Peyer's patch (tissue), 4 donors: ENCODE measurements at regions not wholly inside any gene's neighbourhood (a gene's known extent, or its start where the extent isn't known, plus 50 kb on each side); places are given as distances from the start of the nearest gene placed in this dataset.

Experiments used
- DNase-seq, 3 donors: peaks; one replicate each; pipeline ENCODE4 v3.0.0-alpha.2; 2017 to 2019
- H3K27ac ChIP-seq, 4 donors: fragments of 200-600 bp; sonication (generic); one replicate each; pipeline ENCODE4 v1.5.1; 2016 to 2019
- H3K27me3 ChIP-seq, 2 donors: fragments of 200-600 bp; sonication (generic); one replicate each; pipeline ENCODE4 v1.5.1; 2019
- H3K36me3 ChIP-seq, 3 donors: fragments of 200-600 bp; sonication (generic); one replicate each; pipeline ENCODE4 v1.5.1; 2016 to 2019
- H3K4me1 ChIP-seq, 4 donors: fragments of 200-600 bp; sonication (generic); one replicate each; pipeline ENCODE4 v1.5.1; 2016 to 2019
- H3K4me3 ChIP-seq, 4 donors: fragments of 200-600 bp; sonication (generic); 1 replicate in 3 of 4; 2 replicates in 1 of 4; pipeline ENCODE4 v1.5.1; 2016 to 2019; ENCODE audit warnings: mild to moderate bottlenecking in 1 of 4
- H3K9me3 ChIP-seq, 4 donors: fragments of 200-600 bp; sonication (generic); one replicate each; pipeline ENCODE4 v1.5.1; 2016 to 2019; ENCODE audit warnings: mild to moderate bottlenecking in 1 of 4
- POLR2A ChIP-seq, 2 donors: fragments of 450-650 bp; IDR thresholded peaks; one replicate each; pipeline ENCODE4 v1.5.1; 2017; ENCODE audit warnings: antibody characterized with exemption in 2 of 2, mild to moderate bottlenecking in 2 of 2, moderate library complexity in 2 of 2
- TF ChIP-seq, protein P1 (sequence below), 6 experiments: fragments of 450-650 bp in 4 of 6; fragments of 200-600 bp in 2 of 6; sonication (generic) in 1 of 6; IDR thresholded peaks; one replicate each; pipeline ENCODE4 v1.5.1; 2017 to 2019; ENCODE audit warnings: antibody characterized with exemption in 6 of 6, mild to moderate bottlenecking in 3 of 6, moderate library complexity in 1 of 6

DNA sequence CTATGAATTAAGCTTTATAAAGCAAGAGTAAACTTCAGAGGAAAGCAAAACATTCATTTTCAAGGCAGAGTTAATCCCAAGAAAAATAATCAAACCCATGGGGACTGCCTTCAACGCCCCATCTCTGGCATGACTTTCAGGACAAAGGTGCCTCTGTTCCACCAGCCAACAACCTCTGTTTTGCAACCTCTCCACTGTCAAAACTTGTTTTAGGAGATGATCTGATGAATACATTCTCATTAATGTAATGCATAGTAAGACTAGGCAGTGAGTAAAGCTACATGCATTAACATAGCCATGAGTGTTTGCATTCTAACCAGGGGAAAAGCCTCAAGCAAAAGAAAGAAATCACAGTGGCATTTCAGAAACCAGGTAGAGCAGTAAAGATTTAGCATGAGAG is 357.0 kb downstream of the FBXO15 start:
- Histone ChIP-seq H3K4me3 (no peak overlapping the region), H3K36me3 (no peaks in the 10 kb centered on the region), H3K27ac (no peak overlapping the region), H3K27me3 (no peaks in the 10 kb centered on the region), H3K9me3 (no peaks in the 10 kb centered on the region), H3K4me1 (no peaks in the 10 kb centered on the region)
- TF ChIP-seq, protein P1, sequence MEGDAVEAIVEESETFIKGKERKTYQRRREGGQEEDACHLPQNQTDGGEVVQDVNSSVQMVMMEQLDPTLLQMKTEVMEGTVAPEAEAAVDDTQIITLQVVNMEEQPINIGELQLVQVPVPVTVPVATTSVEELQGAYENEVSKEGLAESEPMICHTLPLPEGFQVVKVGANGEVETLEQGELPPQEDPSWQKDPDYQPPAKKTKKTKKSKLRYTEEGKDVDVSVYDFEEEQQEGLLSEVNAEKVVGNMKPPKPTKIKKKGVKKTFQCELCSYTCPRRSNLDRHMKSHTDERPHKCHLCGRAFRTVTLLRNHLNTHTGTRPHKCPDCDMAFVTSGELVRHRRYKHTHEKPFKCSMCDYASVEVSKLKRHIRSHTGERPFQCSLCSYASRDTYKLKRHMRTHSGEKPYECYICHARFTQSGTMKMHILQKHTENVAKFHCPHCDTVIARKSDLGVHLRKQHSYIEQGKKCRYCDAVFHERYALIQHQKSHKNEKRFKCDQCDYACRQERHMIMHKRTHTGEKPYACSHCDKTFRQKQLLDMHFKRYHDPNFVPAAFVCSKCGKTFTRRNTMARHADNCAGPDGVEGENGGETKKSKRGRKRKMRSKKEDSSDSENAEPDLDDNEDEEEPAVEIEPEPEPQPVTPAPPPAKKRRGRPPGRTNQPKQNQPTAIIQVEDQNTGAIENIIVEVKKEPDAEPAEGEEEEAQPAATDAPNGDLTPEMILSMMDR (IDR thresholded peaks at IDR 0.05): no peak
- TF ChIP-seq POLR2A (IDR thresholded peaks at IDR 0.05): no peak
- DNase-seq: no peak

DNA sequence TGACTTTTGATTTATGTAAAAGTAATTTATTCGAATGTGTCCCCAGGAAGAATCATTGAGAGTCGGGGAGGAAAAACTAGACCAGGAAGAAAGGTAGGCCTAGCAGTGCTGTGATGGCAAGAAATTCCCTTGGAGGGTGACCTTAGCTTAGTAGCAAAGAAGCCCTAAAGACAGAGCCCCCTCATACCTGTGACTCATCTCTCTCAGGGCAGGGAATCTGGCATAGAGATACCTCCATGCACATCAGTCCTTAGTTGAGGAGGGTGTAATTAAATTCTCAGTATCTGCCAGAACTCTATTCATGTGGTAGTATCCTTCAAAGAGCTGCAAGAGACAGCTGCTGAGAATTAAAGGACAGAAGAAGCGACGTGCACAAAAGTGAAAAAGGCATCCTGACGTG is 360.3 kb downstream of the FBXO15 start:
- Histone ChIP-seq H3K27ac (no peak overlapping the region), H3K27me3 (no peaks in the 10 kb centered on the region), H3K4me3 (no peak overlapping the region), H3K36me3 (no peaks in the 10 kb centered on the region), H3K9me3 (no peaks in the 10 kb centered on the region), H3K4me1 (no peaks in the 10 kb centered on the region)
- TF ChIP-seq, protein P1 (IDR thresholded peaks at IDR 0.05): no peak
- no peak for TF ChIP-seq POLR2A (IDR thresholded peaks at IDR 0.05)
- no peak for DNase-seq

DNA sequence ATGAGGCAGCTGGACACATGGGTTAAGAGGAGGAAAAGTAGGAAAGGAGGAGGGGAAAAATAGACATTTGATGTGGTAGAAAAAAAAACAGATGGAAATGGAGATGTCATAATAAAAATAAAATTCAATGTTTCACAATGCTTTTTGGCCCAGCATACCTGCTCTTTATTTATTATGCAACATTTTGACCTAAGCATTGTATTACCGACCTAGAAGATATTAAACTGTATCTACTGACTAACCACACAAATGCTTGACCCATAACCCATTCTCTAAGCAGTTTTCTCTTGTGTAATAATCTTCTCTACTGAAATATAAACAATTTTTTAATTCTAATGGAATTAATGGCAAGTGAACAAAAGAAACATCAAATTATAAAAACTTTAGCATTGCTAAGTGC is 362.3 kb downstream of the FBXO15 start:
- TF ChIP-seq POLR2A (IDR thresholded peaks at IDR 0.05): no peak
- TF ChIP-seq, protein P1 (IDR thresholded peaks at IDR 0.05): no peak
- Histone ChIP-seq H3K36me3 (no peaks in the 10 kb centered on the region), H3K27me3 (no peaks in the 10 kb centered on the region), H3K4me1 (no peaks in the 10 kb centered on the region), H3K27ac (no peak overlapping the region), H3K9me3 (no peaks in the 10 kb centered on the region), H3K4me3 (no peak overlapping the region)
- no peak for DNase-seq

DNA sequence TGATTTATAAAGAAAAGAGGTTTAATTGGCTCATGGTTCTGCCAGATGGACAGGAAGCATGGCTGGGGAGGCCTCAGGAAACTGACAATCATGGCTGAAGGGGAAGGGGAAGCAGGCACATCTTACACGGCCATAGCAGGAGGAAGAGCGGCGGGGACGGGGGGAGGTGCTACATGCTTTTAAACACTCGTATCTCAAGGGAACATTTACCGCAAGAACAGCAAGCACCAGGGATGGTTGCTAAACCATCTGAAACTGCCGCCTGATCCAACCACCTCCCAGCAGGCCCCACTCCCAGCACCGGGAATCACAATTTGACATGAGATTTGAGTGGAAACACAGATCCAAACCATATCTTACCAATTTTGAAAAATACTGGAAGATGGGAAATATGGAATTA is 362.8 kb downstream of the FBXO15 start:
- Histone ChIP-seq H3K4me1 (no peaks in the 10 kb centered on the region), H3K27ac (no peak overlapping the region), H3K4me3 (no peak overlapping the region), H3K27me3 (no peaks in the 10 kb centered on the region), H3K36me3 (no peaks in the 10 kb centered on the region), H3K9me3 (no peaks in the 10 kb centered on the region)
- no peak for TF ChIP-seq POLR2A (IDR thresholded peaks at IDR 0.05)
- TF ChIP-seq, protein P1 (IDR thresholded peaks at IDR 0.05): no peak
- no peak for DNase-seq

DNA sequence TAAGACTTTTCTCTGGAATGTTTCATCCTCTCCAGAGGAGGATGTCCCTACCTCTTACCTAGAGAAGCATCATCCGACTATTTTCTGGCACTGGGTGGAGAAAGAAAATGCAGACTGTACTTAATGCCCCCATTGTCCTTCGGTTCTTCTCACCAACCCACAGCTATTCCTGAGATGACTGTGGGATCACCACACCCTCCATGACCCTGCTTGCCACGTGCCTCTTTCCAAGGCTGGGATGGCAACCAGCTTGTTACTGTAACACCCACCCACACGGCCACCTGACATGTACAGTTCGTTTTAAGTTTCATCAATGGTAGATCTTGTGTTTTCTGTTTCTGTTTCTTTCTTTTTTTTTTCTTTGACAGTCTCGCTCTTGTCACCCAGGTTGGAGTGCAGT is 365.2 kb downstream of the FBXO15 start:
- DNase-seq: no peak
- Histone ChIP-seq H3K9me3 (no peaks in the 10 kb centered on the region), H3K27ac (no peak overlapping the region), H3K4me1 (no peaks in the 10 kb centered on the region), H3K36me3 (no peaks in the 10 kb centered on the region), H3K4me3 (no peak overlapping the region), H3K27me3 (no peaks in the 10 kb centered on the region)
- no peak for TF ChIP-seq POLR2A (IDR thresholded peaks at IDR 0.05)
- TF ChIP-seq, protein P1 (IDR thresholded peaks at IDR 0.05): no peak

DNA sequence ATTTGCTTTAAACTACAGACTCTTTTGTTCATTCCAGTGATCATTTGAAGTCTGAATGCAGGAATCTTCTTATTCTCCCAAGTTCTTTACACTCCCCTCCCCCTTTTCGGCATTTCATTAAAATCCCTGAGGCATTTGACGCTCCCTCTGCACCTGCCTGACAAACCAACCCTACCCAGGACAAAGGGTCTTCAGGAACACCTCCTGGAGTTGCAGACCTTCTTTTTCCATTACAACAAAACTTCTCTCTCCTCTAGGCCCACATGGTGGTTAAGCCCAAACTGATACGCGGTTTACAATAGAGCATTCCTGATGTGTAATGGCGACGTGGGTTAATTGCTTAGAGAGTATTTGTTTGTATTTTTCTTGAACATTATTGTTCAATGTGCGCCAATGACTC is 367.4 kb downstream of the FBXO15 start:
- no peaks in the 10 kb centered on the region for H3K9me3 ChIP-seq
- no peaks in the 10 kb centered on the region for H3K36me3 ChIP-seq
- TF ChIP-seq POLR2A (IDR thresholded peaks at IDR 0.05): no peak
- TF ChIP-seq, protein P1 (IDR thresholded peaks at IDR 0.05): no peak
- no peaks in the 10 kb centered on the region for H3K27me3 ChIP-seq
- no peak for DNase-seq
- H3K4me3 ChIP-seq: no peak overlapping the region
- no peak overlapping the region for H3K27ac ChIP-seq
- H3K4me1 ChIP-seq: no peaks in the 10 kb centered on the region
